Ishikawa (cell line): ENCODE measurements at regions not wholly inside any gene's neighbourhood (a gene's known extent, or its start where the extent isn't known, plus 50 kb on each side); places are given as distances from the start of the nearest gene placed in this dataset.

Experiments used
- CEBPB ChIP-seq: IDR thresholded peaks from 2 replicates; pipeline ENCODE4 v1.6.1; 2012
- CREB1 ChIP-seq: IDR thresholded peaks from 2 replicates; pipeline ENCODE4 v1.6.1; 2012; ENCODE audit warnings: low read depth
- EGR1 ChIP-seq: IDR thresholded peaks from 2 replicates; pipeline ENCODE4 v1.6.1; 2012
- EP300 ChIP-seq: IDR thresholded peaks from 2 replicates; pipeline ENCODE4 v1.6.1; 2012; ENCODE audit warnings: borderline replicate concordance
- FOXM1 ChIP-seq: IDR thresholded peaks from 2 replicates; pipeline ENCODE4 v1.6.1; 2012; ENCODE audit warnings: low read depth, borderline replicate concordance
- MAX ChIP-seq: IDR thresholded peaks from 2 replicates; pipeline ENCODE4 v1.6.1; 2012
- NFIC ChIP-seq: IDR thresholded peaks from 2 replicates; pipeline ENCODE4 v1.6.1; 2012
- RAD21 ChIP-seq: IDR thresholded peaks from 2 replicates; pipeline ENCODE4 v1.6.1; 2012; ENCODE audit warnings: low read depth
- REST ChIP-seq: IDR thresholded peaks from 2 replicates; pipeline ENCODE4 v1.6.1; 2012; ENCODE audit warnings: low read depth, mild to moderate bottlenecking
- TAF1 ChIP-seq: IDR thresholded peaks from 2 replicates; pipeline ENCODE4 v1.6.1; 2012; ENCODE audit warnings: low read depth, mild to moderate bottlenecking
- TCF12 ChIP-seq: IDR thresholded peaks from 2 replicates; pipeline ENCODE4 v1.6.1; 2012; ENCODE audit warnings: low read depth
- TEAD4 ChIP-seq: IDR thresholded peaks from 2 replicates; pipeline ENCODE4 v1.6.1; 2012
- USF1 ChIP-seq: IDR thresholded peaks from 2 replicates; pipeline ENCODE4 v1.6.1; 2012
- YY1 ChIP-seq: IDR thresholded peaks from 2 replicates; pipeline ENCODE4 v1.6.1; 2012; ENCODE audit warnings: low read depth
- ZBTB7A ChIP-seq: IDR thresholded peaks from 2 replicates; pipeline ENCODE4 v1.6.1; 2012; ENCODE audit warnings: low read depth

- TF ChIP-seq YY1 (no peak), NFIC (no peak), TAF1 (no peak), TCF12 (no peak), FOXM1 (no peak), ZBTB7A (no peak)
Observed at GRCh38 chr2:173672573-173673340, 292.4 kb downstream of the SP3 start.

- no peak for TF ChIP-seq USF1
- TF ChIP-seq NFIC = no peak
- TF ChIP-seq CREB1 = no peak
- no peak for TF ChIP-seq FOXM1
- no peak for TF ChIP-seq REST
- TF ChIP-seq YY1 = no peak
- no peak for TF ChIP-seq TAF1
- no peak for TF ChIP-seq MAX
- TF ChIP-seq RAD21 = no peak
- no peak for TF ChIP-seq ZBTB7A
- TF ChIP-seq EGR1 = no peak
- no peak for TF ChIP-seq EP300
- no peak for TF ChIP-seq TCF12
- TF ChIP-seq TEAD4 = no peak
- TF ChIP-seq CEBPB = no peak
Observed at GRCh38 chr2:173673640-173674039, 291.5 kb downstream of the SP3 start.

- TF ChIP-seq NFIC (no peak), FOXM1 (no peak), RAD21 (no peak), CEBPB (no peak), USF1 (no peak)
Observed at GRCh38 chr2:173676647-173677046, 288.5 kb downstream of the SP3 start.

GRCh38 chr2:173678186-173678585 is 287.0 kb downstream of the SP3 start:
- TF ChIP-seq TEAD4 = no peak
- no peak for TF ChIP-seq MAX

- TF ChIP-seq EP300 (no peak), USF1 (no peak), TAF1 (no peak), RAD21 (no peak), CREB1 (no peak), NFIC (no peak), YY1 (no peak), REST (no peak), TCF12 (no peak), ZBTB7A (no peak)
Observed at GRCh38 chr2:173680574-173680973, 284.6 kb downstream of the SP3 start.

- TF ChIP-seq CEBPB (no peak), EP300 (no peak), TCF12 (no peak), RAD21 (no peak), YY1 (no peak), CREB1 (no peak), USF1 (no peak), TEAD4 (no peak), ZBTB7A (no peak), TAF1 (no peak), NFIC (no peak), MAX (no peak), REST (no peak)
Observed at GRCh38 chr2:173681881-173682650, 283.1 kb downstream of the SP3 start.
